Fibroblast of skin of back (primary cell): ENCODE measurements at regions not wholly inside any gene's neighbourhood (a gene's known extent, or its start where the extent isn't known, plus 50 kb on each side); places are given as distances from the start of the nearest gene placed in this dataset.
"Not testable (repeated sequence)": the region's sequence is repeated elsewhere in the genome, so short reads cannot be mapped to it uniquely, and the experiment has no call there.

ENCODE experiments used
- DNase-seq: peaks from one replicate; pipeline ENCODE4 v3.0.0-alpha.2; 2013

DNA sequence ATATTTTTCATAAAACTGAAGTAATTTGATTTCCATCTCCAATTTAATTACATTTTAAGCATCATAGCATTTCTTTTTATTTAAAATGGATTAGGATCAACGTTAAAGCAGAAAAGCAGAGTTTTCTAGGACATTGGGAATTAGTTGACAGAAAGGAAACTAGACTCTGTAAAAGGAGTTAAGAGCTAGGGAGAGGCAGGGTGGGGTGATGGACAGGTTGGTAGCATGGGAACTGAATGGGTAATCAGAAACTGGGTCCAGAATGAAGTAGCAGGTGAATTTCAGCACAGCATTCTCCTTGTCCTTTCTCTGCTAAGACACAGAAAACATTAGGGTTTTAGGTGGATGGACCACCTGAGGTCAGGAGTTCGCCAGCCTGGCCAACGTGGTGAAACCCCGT, 97.6 kb downstream of the ANAPC4 start:
- DNase-seq: no peak

DNA sequence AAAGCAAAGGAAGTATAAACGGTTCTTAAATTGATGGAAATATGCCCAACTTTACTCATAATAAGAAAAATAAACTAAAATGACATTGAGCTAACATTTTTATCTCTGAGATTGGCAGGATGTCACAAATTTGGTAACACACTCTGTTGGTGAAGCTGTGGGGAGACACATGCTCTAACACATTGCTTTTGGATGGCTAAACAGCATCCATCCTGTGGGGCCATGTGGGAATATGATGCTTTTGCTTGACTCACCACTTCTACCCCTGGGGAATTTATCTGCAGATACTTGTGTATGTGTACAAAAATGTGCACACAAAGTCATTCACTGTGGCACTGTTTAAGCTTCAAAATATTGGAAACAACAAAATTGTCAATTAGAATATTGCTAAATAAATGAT, 100.2 kb downstream of the ANAPC4 start:
- DNase-seq: peak; percentile 46

DNA sequence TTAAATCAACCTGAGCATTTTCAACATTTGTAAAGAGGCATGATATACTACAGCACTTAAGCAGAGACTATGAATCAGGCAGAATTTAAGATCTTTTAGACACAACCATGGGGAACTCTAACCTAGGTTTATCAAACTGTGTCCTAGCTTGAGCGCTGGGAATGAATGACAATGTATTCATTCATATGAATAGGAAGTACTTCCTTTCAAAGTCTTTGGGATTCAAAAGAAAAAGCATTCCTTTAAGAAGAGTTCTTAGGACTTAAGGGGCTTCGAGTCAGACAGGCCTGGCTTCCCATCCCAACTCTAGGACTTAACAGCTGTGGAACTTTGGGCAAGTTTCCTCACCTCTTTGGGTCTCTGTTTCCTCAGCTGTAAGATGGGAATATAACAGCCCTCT, 104.6 kb downstream of the ANAPC4 start:
- no peak for DNase-seq

DNA sequence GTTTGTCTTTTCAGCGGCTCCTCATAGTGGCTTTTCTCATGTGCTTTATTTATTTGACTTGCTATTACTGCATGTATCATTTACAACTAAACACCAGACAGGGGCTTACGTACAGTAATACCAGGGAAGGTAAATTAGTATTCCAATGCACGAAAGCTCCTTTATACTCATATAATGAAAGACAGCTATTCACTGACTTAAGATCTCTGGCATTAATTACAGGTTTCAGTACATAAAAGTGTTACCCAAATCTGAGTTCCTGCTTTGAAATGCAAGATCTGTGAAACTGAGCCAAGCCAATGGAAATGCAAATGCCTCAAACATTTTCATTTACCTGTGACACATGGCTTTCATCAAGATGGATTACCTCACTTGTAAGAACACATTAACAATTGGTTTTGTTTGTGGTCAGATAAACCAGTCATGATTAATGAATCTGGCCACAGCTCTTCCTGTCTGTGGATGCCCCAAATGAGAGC, 107.2 kb downstream of the ANAPC4 start:
- no peak for DNase-seq

DNA sequence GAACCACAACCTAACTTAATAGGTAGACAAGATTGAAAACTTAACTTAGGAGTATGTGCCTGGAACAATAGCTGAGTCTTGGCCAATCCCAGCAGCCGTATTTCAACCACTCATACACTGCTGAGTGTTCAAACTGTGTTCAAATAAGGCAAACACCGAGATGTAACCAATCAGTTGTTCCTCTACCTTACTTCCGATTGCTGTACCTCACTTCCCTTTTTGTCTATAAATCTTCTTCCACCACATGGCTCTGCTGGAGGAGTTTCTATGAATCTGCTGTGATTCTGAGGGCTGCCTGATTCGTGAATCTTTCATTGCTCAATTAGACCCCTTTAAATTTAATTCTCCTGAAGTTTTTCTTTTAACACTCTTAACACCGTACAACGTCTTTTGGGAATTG, 108.0 kb downstream of the ANAPC4 start:
- DNase-seq: no peak

DNA sequence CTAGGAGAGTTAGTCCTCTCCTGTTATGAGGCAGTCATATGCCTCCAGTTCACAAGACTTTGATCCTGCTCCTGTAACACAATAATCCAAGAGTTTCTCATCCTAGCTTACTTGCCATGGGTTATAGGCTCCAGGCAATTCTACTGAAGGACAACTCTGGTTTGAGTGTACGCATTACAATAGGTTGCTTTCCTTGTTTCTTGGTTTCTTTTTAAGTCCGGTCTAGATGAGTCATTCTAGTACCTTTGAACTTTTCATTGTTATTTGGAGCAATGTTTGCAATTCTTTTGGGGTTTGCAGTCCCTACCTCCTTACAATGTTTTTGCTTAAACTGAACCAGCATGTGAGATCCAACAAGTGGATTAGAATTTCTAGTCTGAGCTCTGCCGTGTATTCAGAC, 109.1 kb downstream of the ANAPC4 start:
- no peak for DNase-seq

DNA sequence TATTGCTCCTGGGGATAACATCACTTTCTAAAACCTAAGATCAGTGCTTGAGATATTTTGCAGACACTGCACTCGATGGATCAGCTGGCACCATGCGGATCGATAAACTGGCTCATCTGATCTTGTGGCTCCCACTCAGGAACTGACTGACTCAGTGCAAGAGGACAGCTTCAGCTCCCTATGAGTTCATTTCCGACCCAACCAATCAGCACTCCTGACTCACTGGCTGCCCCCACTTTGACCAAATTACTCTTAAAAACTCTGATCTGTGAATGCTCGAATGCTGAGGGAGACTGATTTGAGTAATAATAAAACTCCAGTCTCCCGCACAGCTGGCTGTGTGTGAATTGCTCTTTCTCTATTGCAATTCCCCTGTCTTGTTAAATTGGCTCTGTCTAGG, 110.1 kb downstream of the ANAPC4 start:
- no peak for DNase-seq

DNA sequence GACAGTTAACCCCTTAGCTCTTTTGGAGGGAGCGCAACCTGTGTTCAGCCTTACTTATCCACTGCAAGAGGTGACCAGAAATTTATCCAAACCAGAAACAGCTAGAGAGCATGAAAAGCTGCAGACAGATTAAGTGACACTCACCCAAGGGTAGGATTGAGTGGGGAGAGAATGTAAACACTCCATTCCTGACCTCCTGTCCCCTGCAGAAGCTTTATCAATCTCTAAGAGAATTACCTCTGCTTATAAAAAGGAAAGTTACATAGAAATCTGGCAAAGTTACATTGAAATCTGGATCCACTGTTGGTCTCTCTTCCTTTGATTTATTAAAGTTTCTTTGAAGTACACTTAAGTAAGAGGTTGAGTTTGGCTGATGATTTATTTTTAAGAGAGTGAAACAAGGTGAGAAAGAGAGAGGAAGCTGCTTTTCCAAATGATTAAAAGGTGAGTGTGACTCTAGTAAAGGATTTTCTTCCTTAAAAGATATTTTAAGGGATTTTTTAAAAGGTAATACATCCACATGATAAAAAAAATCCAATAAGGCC, 112.3 kb downstream of the ANAPC4 start:
- DNase-seq: no peak

DNA sequence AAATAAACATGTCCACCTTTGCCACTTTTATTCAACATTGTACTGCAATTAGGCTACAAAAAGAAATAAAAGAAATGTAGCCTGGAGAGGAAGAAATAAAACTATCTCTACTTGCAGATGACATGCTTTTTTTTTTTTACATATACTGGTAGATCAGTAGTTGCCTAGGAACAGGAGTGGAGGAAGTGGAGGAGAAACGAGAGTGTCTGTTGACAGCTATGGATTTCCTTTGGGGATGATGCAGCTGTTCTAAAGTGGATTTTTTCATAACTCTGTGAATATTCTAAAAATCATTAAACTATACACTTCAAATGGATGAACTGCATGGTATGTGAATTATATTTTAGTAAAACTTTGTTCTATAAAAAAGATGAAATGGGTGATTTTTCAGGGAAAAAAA, 116.4 kb downstream of the ANAPC4 start:
- DNase-seq: no peak

DNA sequence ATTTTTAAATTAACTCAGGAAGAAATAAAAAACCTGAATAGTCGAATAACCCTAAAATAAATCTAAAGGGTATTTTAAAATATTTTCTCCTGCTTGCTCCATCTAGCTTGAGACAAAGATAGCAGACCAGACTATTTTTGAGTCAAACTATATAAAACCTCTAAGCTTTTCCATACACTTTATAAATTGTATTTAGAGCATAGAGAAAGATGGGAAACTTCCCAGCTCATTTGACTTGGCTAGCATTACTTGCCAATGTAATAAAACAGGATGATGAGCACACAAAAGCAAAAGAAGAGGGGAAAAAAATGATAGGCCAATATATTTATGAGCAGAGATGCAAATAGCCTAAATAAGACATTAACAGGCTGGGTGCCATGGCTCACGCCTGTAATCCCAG, 117.1 kb downstream of the ANAPC4 start:
- no peak for DNase-seq

DNA sequence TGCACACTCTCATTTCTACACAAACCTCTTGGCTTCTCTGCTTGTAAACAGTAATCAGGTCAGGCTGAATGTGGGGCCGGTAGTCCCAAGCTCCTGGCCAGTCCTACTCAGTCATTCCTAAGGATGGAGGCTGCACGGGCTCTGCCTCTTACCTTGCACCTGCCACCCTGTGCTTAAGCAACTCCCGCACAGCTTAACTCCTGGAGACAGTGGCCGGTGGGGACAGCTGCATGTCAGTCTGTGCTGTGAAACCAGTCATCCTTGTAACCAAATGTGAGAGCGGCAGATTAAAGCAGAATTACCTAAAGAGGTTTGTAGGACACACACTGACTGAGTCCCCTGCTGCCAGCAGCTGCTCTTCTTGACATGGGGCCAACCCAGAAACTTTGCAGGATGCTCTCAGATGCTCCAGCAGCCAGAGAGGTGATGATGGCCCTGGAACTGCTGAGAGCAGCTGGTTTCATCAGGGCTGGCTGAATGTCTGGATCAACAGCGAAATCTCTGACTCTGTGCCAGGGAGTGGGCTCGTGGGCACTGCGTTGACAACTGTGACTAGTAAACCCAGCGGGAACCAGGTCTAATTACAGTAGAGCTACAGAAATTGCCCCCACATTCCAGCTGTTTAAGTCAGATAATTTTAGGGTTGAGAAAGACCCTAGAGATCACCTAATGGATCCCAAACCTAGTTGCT, 123.7 kb downstream of the ANAPC4 start:
- DNase-seq: no peak

DNA sequence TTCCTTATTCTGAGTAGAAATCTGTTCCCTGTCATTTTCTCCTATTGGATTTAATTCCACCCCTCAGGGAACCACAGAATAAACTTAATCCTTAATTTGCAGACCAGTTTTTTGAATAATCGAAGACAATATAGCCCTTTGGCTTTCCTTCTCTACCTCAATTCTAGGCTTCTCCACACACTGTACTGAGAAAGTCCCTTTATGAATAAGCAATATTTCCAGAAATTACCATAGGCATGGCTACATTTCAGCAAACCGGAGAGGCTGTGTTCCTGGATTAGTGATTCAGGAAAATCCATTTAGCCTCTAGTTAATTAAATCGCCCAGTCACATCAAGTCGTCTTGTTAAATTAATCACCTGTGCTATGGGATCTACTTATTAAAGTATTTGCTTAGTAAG, 125.1 kb downstream of the ANAPC4 start:
- no peak for DNase-seq

DNA sequence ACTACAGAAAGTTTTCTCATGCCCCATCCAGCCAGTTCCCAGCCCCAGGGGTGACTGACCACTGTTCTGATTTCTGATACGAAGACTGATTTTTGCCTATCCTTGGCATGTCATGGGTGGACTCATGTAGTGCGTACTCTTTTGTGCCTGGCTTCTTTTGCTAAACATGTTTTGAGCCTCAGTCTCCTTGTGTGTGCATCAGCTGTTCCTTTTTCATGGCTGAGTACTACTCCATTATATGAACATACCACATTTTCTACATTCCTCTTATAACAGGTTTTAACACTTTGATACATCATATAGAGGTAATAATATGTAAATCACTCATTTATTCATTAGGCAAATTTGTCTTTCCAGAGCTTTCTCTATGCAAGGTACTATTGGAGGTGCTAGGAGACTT, 126.7 kb downstream of the ANAPC4 start:
- DNase-seq: no peak

DNA sequence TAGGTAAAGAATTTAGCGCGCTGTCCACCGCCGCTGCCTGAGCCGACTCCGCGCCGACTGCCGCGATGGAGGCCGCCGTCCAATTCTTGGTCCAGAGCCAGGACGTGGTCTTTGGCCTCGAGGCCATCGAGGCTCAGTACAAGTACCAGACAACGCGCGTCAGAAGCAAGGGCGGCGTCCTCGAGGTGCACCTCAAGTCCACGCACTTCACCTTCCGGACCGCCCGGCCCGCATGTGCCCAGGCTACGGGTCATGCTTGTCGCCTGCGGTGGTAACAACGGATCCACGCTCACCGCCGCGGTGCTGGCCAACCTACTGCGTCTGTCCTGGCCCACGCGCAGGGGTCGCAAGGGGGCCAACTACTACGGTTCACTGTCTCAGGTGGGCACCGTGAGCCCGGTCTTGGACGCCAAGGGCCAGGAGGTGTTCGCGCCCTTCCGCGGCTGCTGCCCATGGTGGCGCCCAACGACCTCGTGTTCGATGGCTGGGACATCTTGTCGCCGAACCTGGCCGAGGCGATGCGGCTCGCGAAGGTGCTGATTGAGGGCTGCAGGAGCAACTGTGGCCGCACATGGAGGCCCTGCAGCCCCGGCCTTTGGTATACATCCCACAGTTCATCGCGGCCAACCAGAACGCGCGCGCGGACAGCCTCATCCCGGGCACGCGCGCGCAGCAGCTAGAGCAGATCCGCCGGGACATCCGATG, 128.0 kb downstream of the ANAPC4 start:
- DNase-seq: no peak

DNA sequence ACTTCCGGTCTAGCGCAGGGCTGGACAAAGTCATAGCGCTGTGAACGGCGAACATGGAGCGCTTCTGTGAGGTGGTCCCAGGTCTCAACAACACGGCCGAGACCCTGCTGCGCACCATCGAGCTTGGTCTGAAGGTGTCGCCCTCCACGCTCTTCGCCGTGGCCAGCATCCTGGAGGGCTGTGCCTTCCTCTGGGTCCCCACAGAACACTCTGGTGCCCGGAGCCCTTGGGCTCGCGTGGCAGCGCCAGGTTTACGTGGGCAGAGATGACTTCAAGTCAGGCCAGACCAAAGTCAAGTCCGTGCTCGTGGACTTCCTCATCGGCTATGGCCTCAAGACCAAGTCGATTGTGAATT, 128.6 kb downstream of the ANAPC4 start:
- no peak for DNase-seq

DNA sequence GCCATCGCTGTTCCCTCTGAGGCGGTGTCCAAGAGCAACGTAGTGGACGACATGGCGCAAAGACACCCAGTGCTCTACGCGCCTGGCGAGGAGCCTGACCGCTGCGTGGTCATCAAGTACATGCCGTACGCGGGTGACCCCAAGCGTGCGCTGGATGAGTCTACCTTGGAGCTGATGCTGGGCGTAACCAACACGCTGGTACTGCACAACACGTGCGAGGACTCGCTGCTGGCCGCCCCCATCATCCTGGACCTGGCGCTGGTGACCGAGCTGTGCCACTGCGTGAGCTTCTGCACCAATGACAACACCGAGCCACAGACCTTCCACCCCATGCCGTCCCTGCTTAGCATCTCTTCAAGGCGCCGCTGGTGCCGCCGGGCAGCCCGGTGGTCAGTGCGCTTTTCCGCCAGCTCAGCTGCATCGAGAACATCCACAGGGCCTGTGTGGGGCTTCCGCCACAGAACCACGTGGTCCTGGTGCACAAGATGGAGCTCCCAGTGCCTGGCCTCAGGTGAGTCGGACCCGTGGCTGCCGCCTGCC, 129.0 kb downstream of the ANAPC4 start:
- no peak for DNase-seq

DNA sequence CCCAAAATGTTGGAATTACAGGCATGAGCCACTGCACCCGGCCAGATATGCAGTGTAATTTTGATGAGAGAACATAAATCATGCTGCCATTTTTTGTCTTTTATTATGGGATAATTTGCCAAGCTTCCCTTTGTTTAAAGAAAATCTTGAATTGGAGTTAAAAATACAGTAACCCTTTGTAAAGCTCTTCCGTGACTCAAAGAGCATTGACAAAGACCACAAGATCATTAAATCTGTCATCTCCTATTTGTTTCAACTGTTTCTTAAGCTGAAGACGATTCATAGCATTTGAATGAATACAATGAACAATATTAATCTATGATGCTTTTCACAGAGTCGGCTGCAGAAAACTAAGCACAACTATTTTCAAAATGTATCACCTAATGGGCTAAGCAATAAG, 132.6 kb downstream of the ANAPC4 start:
- no peak for DNase-seq

DNA sequence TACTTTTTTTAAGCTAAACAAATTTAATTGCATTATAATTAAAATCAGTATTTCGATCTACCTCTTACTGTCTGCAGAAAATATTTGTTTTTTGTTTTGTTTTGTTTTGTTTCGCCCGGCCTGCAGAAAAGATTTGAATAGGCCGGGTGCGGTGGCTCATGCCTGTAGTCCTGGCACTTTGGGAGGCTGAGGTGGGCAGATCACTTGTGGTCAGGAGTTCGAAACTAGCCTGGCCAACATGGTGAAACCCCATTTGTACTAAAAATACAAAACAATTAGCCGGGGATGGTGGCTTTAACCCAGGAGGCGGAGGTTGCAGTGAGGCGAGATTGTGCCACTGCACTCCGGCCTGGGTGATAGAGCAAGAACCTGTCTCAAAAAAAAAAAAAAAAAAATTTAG, 134.8 kb downstream of the ANAPC4 start:
- not testable (repeated sequence) for DNase-seq

DNA sequence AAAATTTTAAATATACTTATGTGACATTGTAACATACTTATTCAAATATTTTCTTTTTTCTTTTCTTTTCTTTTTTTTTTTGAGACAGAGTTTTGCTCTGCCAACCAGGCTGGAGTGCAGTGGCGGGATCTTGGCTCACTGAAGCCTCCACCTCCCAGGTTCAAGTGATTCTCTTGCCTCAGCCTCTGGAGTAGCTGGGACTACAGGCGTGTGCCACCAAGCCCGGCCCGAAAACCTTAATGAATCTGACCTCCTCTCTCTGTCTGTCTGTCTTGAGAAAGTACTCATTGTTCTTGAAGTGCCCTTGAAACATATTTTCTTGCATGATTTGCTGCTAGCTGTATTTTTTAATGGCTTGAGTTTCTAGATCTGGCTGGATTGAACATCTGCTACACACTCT, 136.8 kb downstream of the ANAPC4 start:
- no peak for DNase-seq

DNA sequence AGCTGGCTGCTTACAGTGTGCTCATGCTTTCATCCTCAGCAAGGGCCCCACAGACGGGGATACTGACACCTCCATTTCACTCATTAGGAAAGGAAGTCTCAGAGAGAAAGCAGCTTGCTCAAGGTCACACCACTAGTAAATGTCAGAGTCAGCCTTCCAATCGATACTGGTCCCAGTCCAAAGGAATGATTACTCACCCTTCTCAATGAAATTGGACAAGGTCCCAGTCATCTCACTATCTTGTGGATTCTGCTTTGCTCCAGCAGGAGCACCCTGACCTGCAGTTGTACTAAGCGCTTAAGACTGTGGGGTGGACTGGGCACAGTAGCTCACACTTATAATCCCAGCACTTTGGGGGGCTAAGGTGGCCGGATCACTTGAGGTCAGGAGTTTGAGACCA, 132.2 kb upstream of the SLC34A2 start:
- DNase-seq: no peak

DNA sequence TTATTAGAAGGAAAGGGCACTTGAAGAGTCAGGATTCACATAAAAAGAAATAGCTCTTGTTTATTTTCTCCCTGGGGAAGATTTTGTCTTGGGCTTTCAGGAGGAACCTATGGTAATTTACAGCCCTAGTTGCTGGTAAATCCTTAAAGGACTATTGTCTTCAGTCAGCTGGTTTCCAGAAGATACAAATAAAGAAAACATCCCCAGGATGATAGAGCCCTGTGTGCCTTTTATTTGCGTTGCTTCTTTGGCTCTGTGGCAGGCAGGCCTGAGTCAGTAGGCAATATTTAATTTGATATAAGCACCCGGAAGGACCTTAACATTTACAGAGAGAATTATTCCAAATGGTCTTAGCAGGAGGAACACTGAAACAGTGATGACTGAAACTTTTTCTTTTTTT, 131.0 kb upstream of the SLC34A2 start:
- no peak for DNase-seq

DNA sequence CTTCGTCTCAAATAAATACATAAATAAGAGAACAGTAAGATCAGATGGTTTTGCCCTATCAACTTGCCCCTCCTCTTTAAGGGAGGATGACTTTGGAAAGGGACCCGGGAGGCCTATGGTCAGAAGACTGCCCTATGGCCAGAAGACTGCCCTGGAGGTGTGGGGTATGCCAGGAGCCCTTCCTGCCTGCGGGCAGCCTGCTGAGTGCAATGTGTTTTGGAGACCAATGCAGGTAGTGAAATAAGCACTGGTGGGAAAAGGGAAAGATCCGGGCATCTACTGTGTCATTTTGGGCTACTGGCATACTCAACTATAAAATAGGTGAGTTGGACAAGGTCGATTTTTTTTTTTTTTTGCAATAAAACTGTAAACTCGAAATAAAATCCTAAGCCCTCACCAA, 129.8 kb upstream of the SLC34A2 start:
- DNase-seq: no peak

DNA sequence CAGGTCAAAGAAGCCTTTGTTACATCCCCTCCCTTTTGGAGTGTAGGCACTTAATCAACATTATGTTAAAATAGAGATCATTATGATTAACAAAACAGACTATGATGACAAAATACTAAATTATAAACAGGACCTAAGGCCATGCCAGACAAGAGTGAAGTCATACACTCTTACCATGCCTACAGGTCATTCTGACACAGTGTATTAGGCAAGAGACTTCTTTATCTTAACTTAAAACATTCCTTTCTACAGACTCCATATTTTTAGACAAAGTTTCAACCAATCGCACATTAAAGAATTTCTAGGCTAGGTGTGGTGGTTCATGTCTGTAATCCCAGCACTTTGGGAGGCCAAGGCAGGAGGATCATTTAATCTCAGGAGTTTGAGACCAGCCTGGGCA, 128.6 kb upstream of the SLC34A2 start:
- DNase-seq: no peak

DNA sequence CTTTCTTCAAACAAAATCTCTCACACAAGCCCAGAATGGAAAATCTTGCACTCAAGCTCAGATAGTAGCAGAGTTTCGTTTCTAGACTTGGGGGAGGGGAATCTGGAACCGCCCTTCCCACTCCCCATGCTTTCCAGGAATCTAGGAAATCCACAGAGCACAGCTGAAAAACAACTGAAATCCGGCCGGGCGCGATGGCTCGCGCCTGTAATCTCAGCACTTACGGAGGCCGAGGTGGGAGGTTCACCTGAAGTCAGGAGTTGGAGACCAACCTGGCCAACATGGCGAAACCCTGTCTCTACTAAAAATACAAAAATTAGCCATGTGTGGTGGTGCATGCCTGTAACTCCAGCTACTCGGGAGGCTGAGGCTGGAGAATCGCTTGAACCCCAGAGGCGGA, 127.3 kb upstream of the SLC34A2 start:
- DNase-seq: no peak
